ENCODE measurements at regions not wholly inside any gene's neighbourhood (a gene's known extent, or its start where the extent isn't known, plus 50 kb on each side); places are given as distances from the start of the nearest gene placed in this dataset.
"Not testable (repeated sequence)": the region's sequence is repeated elsewhere in the genome, so short reads cannot be mapped to it uniquely, and the experiment has no call there.

GRCh38 chr1:157328120-157328519 lies 189.9 kb upstream of the ETV3 start:
- TF ChIP-seq CTCF (IDR thresholded peaks at IDR 0.05; ENCODE audit: extremely low read depth in 1 of 2, insufficient read depth in 1 of 2, low read depth in 1 of 2, low read length in 2 of 2); MAX (IDR thresholded peaks at IDR 0.05; ENCODE audit: insufficient read depth, insufficient read length); POLR2A (IDR thresholded peaks at IDR 0.05; ENCODE audit: low read depth, low read length); POLR2AphosphoS5 (IDR thresholded peaks at IDR 0.05; ENCODE audit: insufficient read depth, low read depth, low read length); EZH2 (IDR thresholded peaks at IDR 0.05; ENCODE audit: borderline replicate concordance, low read depth, low read length, severe bottlenecking): not testable (repeated sequence)

Measured in endothelial cell of umbilical vein (primary cell).